GM18498 (cell line): ENCODE measurements at regions not wholly inside any gene's neighbourhood (a gene's known extent, or its start where the extent isn't known, plus 50 kb on each side); places are given as distances from the start of the nearest gene placed in this dataset.
"Not testable (repeated sequence)": the region's sequence is repeated elsewhere in the genome, so short reads cannot be mapped to it uniquely, and the experiment has no call there.

Experiments
- ATAC-seq: cut with Tn5 transposase; IDR thresholded peaks from one replicate; pipeline ENCODE4 v1.9.1; 2021; ENCODE audit warnings: mild to moderate bottlenecking, moderate library complexity; ENCODE audit not compliant: unreplicated experiment

- ATAC-seq: no peak
Observed at GRCh38 chr12:131634037-131634436, 76.9 kb upstream of the SFSWAP start.

GRCh38 chr12:131635012-131635411 lies 75.9 kb upstream of the SFSWAP start:
- ATAC-seq: not testable (repeated sequence)

GRCh38 chr12:131635491-131636122 lies 75.3 kb upstream of the SFSWAP start:
- no peak for ATAC-seq

GRCh38 chr12:131636266-131636665 lies 74.6 kb upstream of the SFSWAP start:
- no peak for ATAC-seq

- no peak for ATAC-seq
Observed at GRCh38 chr12:131636940-131637750, 73.7 kb upstream of the SFSWAP start.

GRCh38 chr12:131637986-131638385 lies 72.9 kb upstream of the SFSWAP start:
- no peak for ATAC-seq

GRCh38 chr12:131639270-131639940 lies 71.5 kb upstream of the SFSWAP start:
- ATAC-seq: no peak

- ATAC-seq: no peak
Observed at GRCh38 chr12:131640525-131640924, 70.4 kb upstream of the SFSWAP start.

GRCh38 chr12:131641315-131641714 lies 69.6 kb upstream of the SFSWAP start:
- ATAC-seq: no peak

GRCh38 chr12:131642101-131642540 lies 68.8 kb upstream of the SFSWAP start:
- no peak for ATAC-seq

- no peak for ATAC-seq
Observed at GRCh38 chr12:131642771-131643170, 68.1 kb upstream of the SFSWAP start.

- no peak for ATAC-seq
Observed at GRCh38 chr12:131643631-131644452, 67.0 kb upstream of the SFSWAP start.

- ATAC-seq: no peak
Observed at GRCh38 chr12:131644481-131644880, 66.4 kb upstream of the SFSWAP start.

GRCh38 chr12:131644917-131645316 lies 66.0 kb upstream of the SFSWAP start:
- ATAC-seq: not testable (repeated sequence)

GRCh38 chr12:131645557-131645956 lies 65.3 kb upstream of the SFSWAP start:
- not testable (repeated sequence) for ATAC-seq

- not testable (repeated sequence) for ATAC-seq
Observed at GRCh38 chr12:131646444-131646843, 64.4 kb upstream of the SFSWAP start.

- ATAC-seq: no peak
Observed at GRCh38 chr12:131647667-131648066, 63.2 kb upstream of the SFSWAP start.

- ATAC-seq: not testable (repeated sequence)
Observed at GRCh38 chr12:131655469-131656174, 55.3 kb upstream of the SFSWAP start.

- not testable (repeated sequence) for ATAC-seq
Observed at GRCh38 chr12:131656796-131657195, 54.1 kb upstream of the SFSWAP start.

- ATAC-seq: not testable (repeated sequence)
Observed at GRCh38 chr12:131658605-131659004, 52.3 kb upstream of the SFSWAP start.
